ENCODE measurements at regions not wholly inside any gene's neighbourhood (a gene's known extent, or its start where the extent isn't known, plus 50 kb on each side); places are given as distances from the start of the nearest gene placed in this dataset.

DNA sequence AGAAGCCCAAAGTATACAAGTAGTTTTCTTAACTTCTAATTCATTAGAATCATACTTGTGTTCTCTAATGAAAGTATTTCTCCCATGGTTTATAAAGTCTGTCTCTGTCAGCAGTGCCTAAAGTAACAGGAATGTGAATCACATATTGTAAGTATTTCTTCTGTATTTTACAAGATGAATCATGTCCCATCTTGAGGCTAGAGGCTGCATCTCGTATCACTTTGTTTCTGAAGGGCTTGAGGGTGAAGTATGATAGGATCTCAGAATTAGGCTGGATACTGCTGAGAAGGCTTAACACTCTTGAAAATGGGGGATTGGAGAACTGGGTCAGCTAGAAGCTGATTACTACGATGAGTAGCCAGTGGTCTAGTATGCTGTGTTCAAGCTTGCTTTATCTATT lies 242.2 kb upstream of the ACTBL2 start:
- TF ChIP-seq, protein P1, sequence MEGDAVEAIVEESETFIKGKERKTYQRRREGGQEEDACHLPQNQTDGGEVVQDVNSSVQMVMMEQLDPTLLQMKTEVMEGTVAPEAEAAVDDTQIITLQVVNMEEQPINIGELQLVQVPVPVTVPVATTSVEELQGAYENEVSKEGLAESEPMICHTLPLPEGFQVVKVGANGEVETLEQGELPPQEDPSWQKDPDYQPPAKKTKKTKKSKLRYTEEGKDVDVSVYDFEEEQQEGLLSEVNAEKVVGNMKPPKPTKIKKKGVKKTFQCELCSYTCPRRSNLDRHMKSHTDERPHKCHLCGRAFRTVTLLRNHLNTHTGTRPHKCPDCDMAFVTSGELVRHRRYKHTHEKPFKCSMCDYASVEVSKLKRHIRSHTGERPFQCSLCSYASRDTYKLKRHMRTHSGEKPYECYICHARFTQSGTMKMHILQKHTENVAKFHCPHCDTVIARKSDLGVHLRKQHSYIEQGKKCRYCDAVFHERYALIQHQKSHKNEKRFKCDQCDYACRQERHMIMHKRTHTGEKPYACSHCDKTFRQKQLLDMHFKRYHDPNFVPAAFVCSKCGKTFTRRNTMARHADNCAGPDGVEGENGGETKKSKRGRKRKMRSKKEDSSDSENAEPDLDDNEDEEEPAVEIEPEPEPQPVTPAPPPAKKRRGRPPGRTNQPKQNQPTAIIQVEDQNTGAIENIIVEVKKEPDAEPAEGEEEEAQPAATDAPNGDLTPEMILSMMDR (IDR thresholded peaks at IDR 0.05) = no peak
- TF ChIP-seq EP300 (IDR thresholded peaks at IDR 0.05) = no peak

All from ovary (tissue), 3 donors.